ENCODE measurements at regions not wholly inside any gene's neighbourhood (a gene's known extent, or its start where the extent isn't known, plus 50 kb on each side); places are given as distances from the start of the nearest gene placed in this dataset.

GRCh38 chrX:80602036-80602860 lies 182.0 kb downstream of the TENT5D start:
- no peaks in the 10 kb centered on the region for H4K20me1 ChIP-seq (ENCODE audit: control insufficient read depth, insufficient read depth, low read length, poor library complexity, severe bottlenecking)
- no peak overlapping the region for H2AFZ ChIP-seq (ENCODE audit: insufficient read depth, low read depth, low read length, poor library complexity, severe bottlenecking)
- no peak overlapping the region for H3K9ac ChIP-seq (ENCODE audit: low read length)
- no peaks in the 10 kb centered on the region for H3K79me2 ChIP-seq (ENCODE audit: control insufficient read depth, insufficient read depth, low read length)
- WGBS (ENCODE audit: insufficient coverage): no CpG with 5 or more reads among the region's 7 CpGs
- TF ChIP-seq CTCF (IDR thresholded peaks at IDR 0.05): no peak
- no peak for TF ChIP-seq EZH2 (IDR thresholded peaks at IDR 0.05; ENCODE audit: borderline replicate concordance, insufficient read depth, low read depth, low read length, poor library complexity, severe bottlenecking)
- Mint-ChIP-seq H3K4me1 (no peaks in the 10 kb centered on the region), H3K27ac (no peak overlapping the region), H3K27me3 (no peaks in the 10 kb centered on the region), H3K9me3 (ENCODE audit: insufficient read depth) (no peaks in the 10 kb centered on the region), H3K4me3 (no peak overlapping the region)
- CTCF ChIA-PET: no interaction called here
- intact Hi-C loops (cut with micrococcal nuclease): no loop called here
- DNase-seq (no peak), ATAC-seq (ENCODE audit: low read depth) (no peak)
- H3K4me3 ChIP-seq (ENCODE audit: control extremely low read depth in 1 of 5, extremely low read depth in 1 of 5, insufficient read depth in 1 of 5, low read depth in 2 of 5, low read length in 4 of 5): no peak overlapping the region
- H3K27ac ChIP-seq (ENCODE audit: low read length in 2 of 2): no peak overlapping the region
- POLR2A ChIA-PET: no interaction called here
- no peaks in the 10 kb centered on the region for H3K4me1 ChIP-seq (ENCODE audit: control insufficient read depth in 2 of 2, insufficient read depth in 2 of 2, low read length in 2 of 2)
- no peaks in the 10 kb centered on the region for H3K36me3 ChIP-seq (replicated peaks in 1 of 2; ENCODE audit: control extremely low read depth in 1 of 2, control insufficient read depth in 1 of 2, extremely low read depth in 1 of 2, insufficient read depth in 2 of 2, low read length in 1 of 2)
- H3K4me2 ChIP-seq (replicated peaks; ENCODE audit: low read depth, low read length, poor library complexity, severe bottlenecking): no peak overlapping the region
- no peaks in the 10 kb centered on the region for H3K27me3 ChIP-seq (replicated peaks in 1 of 4; ENCODE audit: control extremely low read depth in 1 of 4, control insufficient read depth in 3 of 4, insufficient read depth in 4 of 4, low read length in 3 of 4)
- peaks cover 0 to 2% (median 0%) of the 10 kb centered on the region in 3 donors for H3K9me3 ChIP-seq (ENCODE audit: control extremely low read depth in 1 of 3, control insufficient read depth in 2 of 3, insufficient read depth in 1 of 3, low read length in 2 of 3)

All from B cell (primary cell).